CD4-positive, alpha-beta T cell treated with Interleukin-10 for 1 hour (primary cell): ENCODE measurements at regions not wholly inside any gene's neighbourhood (a gene's known extent, or its start where the extent isn't known, plus 50 kb on each side); places are given as distances from the start of the nearest gene placed in this dataset.

Experiments used
- DNase-seq: peaks from one replicate; pipeline ENCODE4 v3.0.0-alpha.2; 2020

GRCh38 chr18:61096226-61096625 lies 237.0 kb upstream of the CDH20 start:
- no peak for DNase-seq

DNA sequence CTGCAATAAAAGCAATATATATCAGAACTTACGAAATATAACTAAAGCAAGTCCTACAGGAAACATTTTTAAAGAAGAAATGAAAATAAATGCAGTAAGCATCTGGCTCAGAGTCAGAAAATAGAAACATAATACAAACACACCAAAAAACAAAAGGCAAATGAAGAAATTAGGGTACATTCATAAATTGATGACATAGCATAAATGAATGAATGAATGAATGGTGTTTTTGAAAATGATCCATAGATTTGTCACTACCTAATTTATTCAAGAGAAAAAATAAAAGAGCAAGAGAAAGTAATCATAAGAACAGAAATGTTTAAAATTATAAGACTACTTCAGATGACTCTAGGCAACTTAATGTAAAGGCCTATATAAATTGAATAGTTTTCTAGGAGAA lies 226.1 kb upstream of the CDH20 start:
- no peak for DNase-seq

- DNase-seq, result no peak
These were observed 224.5 kb upstream of the CDH20 start for GRCh38 chr18:61108706-61109105.

- no peak for DNase-seq
These were observed 209.9 kb upstream of the CDH20 start for GRCh38 chr18:61123309-61123708.

DNA sequence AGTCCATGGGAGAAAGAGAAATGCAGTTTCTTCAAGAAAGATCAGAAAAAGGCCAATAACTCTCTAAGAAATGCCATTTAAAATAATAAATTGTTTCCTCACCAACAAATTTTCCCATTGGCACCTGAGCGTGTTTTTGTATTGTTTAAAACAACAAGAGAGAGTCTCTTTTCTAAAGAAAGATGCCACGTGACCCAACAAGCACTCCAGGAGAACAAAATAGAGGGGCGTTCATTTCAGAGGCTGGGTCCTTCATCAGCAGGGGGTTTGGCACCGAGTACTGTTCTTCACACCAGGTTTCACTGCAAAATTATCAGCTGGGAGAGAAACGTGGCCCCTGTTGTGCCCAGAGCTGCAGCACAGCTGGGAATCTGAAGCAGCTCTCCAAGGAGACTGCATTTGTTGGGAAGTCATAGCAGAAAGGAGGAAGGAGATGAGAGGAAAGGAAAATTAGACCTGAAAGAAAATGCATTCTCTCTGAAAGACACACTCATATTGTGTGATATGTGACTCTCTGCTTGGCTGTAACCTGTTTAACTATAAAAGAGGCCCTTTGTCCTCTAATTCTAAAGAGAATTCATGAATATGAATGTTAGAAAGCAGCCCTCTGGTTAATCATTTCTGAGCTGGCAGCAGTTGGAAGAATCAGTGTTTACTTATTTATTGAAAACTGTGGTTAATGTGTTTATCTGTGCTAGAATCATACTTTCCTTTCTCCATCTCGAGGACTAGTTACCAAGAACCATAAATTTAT lies 205.3 kb upstream of the CDH20 start:
- no peak for DNase-seq

DNA sequence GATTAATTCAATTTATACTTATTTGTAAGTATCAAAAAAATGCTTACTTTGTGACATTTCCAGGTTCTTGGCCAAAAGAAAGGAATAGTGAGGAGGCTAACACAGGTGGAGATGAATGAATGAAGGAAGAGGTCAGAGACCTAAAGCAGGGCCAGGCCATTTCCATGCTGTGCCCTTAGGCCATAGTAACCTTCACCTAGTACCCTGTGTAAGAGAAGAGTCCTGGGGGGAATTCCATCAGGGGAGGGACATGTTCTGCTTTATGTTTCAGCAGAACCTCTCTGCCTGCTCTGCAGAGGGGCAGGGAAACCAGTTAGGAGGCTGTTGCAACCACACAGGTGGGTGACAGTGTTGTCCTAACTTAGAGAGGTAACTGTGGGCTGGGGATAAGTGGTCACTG lies 204.2 kb upstream of the CDH20 start:
- DNase-seq, result no peak

- DNase-seq, result no peak
These were observed 201.2 kb upstream of the CDH20 start for GRCh38 chr18:61132031-61132430.

- DNase-seq, result no peak
These were observed 199.4 kb upstream of the CDH20 start for GRCh38 chr18:61133783-61134182.

GRCh38 chr18:61136711-61137251 lies 196.4 kb upstream of the CDH20 start:
- DNase-seq, result no peak

GRCh38 chr18:61141691-61142090 lies 191.5 kb upstream of the CDH20 start:
- DNase-seq, result no peak

GRCh38 chr18:61148322-61148721 lies 184.9 kb upstream of the CDH20 start:
- DNase-seq, result no peak

DNA sequence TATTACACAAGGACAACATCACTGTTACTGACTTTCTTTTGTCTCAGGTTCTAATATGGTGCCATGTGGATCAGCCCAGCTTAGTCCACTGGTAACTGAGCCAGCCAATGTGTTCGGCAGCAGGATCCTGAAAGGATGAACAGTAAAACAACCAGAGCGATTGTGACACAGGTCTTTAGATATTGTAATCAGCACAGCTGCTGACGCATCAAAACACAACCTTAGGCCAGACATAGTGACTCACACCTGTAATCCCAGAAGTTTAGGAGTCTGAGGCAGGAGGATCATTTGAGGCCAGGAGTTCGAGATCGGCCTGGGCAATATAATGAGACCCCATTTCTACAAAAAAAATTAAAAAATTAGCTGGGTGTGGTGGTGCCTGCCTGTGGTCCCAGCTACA lies 183.4 kb upstream of the CDH20 start:
- no peak for DNase-seq

DNA sequence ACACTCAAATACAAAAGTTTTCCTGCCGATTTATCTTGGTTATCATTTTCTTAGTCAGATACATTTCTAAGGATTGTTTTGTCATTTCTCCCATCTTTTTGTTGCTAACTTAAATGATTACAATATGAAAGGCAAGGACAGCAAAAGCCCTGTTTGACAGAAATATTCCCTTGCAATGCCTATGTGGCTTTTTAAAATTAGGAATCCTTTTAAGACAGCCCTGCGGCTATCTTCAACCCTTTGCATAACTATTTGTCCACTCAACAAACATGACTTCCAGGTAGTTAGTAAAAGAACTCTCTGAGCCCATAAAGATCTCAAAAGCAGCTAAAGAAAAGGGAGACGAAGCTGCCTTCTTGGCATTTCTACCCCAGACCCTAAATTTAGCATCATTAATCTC lies 179.7 kb upstream of the CDH20 start:
- DNase-seq, result no peak

DNA sequence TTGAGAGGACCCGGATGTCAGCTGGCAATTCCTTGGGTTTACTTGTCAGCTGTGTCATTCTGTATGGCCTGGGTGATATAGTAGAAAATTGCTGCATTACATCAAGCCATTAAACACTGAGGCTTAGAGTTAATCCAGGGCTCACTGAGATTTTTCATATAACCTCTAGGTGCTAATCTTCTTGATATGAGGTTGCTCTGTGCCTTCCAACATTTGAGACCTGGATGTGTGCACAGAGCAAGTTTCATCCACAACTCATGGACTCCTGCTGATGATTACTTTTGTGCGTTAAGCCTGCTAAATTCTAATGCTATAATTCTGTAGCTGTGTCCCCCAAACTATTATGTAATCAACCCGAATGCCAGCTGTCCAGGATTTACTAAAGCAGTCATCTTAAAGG lies 178.4 kb upstream of the CDH20 start:
- no peak for DNase-seq

GRCh38 chr18:61155586-61155985 lies 177.6 kb upstream of the CDH20 start:
- no peak for DNase-seq

GRCh38 chr18:61157451-61157850 lies 175.8 kb upstream of the CDH20 start:
- DNase-seq, result no peak

GRCh38 chr18:61159246-61159645 lies 174.0 kb upstream of the CDH20 start:
- no peak for DNase-seq

- DNase-seq, result no peak
These were observed 168.9 kb upstream of the CDH20 start for GRCh38 chr18:61164321-61164720.

DNA sequence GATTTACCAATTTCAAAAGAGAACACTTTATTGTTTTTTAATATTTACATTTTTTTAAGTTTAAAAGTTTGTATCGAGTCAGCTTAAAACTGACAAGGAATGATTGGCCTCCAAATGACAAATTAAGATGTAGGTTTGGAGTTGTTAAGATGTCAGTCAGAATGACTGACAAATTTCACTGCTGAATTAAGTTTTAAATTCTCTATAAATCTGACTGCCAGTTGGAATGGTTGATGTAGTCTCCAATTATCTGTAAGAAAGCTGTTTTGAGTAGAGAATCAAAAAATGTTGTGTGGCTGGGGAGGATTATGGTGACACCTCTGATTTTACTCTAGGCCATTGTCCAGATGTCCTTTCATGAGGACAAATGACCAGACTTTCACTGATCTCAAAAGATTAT lies 165.3 kb upstream of the CDH20 start:
- no peak for DNase-seq

GRCh38 chr18:61169386-61169785 lies 163.8 kb upstream of the CDH20 start:
- no peak for DNase-seq

DNA sequence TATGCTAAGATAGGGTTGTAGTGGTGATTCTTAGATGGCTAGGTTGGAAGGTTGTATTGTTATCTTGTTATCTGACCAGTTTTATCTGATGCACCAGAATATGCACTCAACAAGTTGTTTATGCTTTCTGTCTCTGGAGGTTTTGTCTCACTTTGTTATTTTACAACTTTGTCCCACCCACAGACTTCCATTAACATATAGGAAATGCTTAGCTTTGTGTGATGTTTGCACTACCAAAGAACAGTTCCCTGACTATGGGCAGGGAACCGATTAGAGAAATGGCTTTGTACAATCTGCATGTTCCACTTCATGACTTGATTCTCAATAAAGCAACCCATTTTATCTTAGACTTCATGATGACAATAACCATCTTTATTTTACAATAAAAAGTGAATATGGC lies 160.6 kb upstream of the CDH20 start:
- no peak for DNase-seq

GRCh38 chr18:61173554-61173953 lies 159.7 kb upstream of the CDH20 start:
- no peak for DNase-seq

DNA sequence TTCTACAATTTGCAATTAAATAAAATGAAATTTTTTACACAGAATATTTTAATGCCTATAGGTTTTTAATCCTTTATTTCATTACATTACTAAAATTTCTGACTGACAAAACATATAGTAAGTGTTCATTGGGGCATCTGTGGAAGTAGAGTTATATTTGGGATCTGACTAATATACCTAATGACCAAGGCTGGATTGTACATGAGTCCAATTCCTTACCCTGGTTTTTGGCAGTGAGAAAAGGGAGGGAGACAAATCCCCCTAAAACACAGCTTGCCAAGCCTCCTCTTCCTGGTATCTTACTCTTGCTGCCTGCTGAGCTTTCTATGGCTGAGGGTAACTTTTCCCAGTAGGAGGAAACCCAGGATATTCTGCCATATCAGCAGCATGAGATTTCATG lies 149.4 kb upstream of the CDH20 start:
- DNase-seq, result no peak

DNA sequence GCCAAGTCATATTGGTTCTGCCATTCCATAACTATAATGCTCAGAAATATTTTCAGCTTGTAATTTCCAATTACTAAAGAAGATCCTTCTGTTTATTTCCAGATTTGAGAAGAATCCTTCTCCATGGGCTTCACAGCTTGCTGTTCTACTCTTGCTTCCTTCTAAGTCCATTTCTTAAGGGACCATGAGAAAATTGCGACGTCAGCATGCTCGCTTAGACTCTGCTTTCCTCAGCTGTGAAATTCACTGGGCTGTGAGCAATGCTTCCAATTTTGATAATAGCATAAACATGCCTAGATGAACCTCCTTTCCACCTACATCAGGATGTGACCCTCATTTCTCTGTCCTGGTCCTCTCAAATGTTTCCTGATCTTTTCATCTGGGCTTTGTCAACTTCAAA lies 145.3 kb upstream of the CDH20 start:
- no peak for DNase-seq

DNA sequence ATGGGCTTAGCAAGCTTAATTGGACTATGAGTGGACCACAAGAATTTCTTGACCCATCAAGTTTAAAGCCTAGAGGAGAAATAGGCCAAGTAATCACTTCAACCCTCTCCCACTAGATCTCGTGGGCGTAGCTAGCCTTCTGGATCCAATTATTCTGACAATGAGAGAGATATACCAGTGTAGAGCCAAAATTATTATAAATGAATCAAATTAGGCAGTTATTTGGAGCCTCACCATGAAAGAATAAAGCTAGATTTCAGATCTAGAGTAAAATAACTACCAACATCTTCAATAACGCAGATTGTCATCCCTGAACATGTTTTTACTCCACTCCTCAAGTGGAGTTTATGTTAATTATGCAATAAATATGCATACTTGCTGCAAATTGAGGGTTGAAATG lies 143.9 kb upstream of the CDH20 start:
- DNase-seq, result no peak
